Panc1 (cell line): ENCODE measurements at regions not wholly inside any gene's neighbourhood (a gene's known extent, or its start where the extent isn't known, plus 50 kb on each side); places are given as distances from the start of the nearest gene placed in this dataset.

ENCODE experiments used
- ATAC-seq: fragments of 200-7000 bp; cut with Tn5 transposase; 2 replicates; pipeline ENCODE4 v1.9.1; 2020; ENCODE audit warnings: mild to moderate bottlenecking, moderate library complexity
- BruUV-seq: library from RNA; stranded (reverse); fragments of 400-500 nt; replicated peaks from 2 replicates; lab custom pipeline; 2021; lab: Mats Ljungman, UMichigan
- CTCF ChIA-PET: fragments of 300-600 bp; sonication (Branson Sonifier 250); formaldehyde crosslinking; loops from one replicate; lab custom pipeline; 2022; ENCODE audit warnings: antibody characterized with exemption; lab: Charles Lee
- POLR2A ChIA-PET: fragments of 300-600 bp; sonication (Branson Sonifier 250); formaldehyde crosslinking; loops from one replicate; lab custom pipeline; 2022; ENCODE audit warnings: antibody characterized with exemption; lab: Charles Lee
- DNase-seq: peaks from one replicate; pipeline ENCODE4 v3.0.0-alpha.2; 2010; ENCODE audit warnings: low read depth, low spot score
- H3K27ac ChIP-seq: 2 replicates; pipeline ENCODE4 v1.5.1; 2011; ENCODE audit warnings: mild to moderate bottlenecking, low read length, inconsistent platforms
- H3K27me3 ChIP-seq: fragments of 200-500 bp; sonication (Bioruptor generic); 2 replicates; pipeline ENCODE4 v1.6.0; 2014; ENCODE audit warnings: low read length, inconsistent platforms; ENCODE audit not compliant: control insufficient read depth, insufficient read depth
- H3K36me3 ChIP-seq: fragments of 200-500 bp; sonication (Bioruptor generic); 2 replicates; pipeline ENCODE4 v1.5.1; 2014; ENCODE audit warnings: inconsistent platforms, mild to moderate bottlenecking, low read length, moderate library complexity; ENCODE audit not compliant: control insufficient read depth, insufficient read depth
- H3K4me1 ChIP-seq: 2 replicates; pipeline ENCODE4 v1.5.1; 2011; ENCODE audit warnings: inconsistent platforms, mild to moderate bottlenecking, low read length, moderate library complexity; ENCODE audit not compliant: control insufficient read depth, insufficient read depth
- H3K4me3 ChIP-seq, 2 experiments: 2 replicates each; pipeline ENCODE4 v1.5.1; 2011 to 2012; ENCODE audit warnings: low read depth in 2 of 2, low read length in 2 of 2, mild to moderate bottlenecking in 2 of 2, inconsistent platforms in 1 of 2, moderate library complexity in 1 of 2
- H3K9me3 ChIP-seq: fragments of 200-500 bp; sonication (Bioruptor generic); 2 replicates; pipeline ENCODE4 v1.5.1; 2014; ENCODE audit warnings: low read depth, mild to moderate bottlenecking, inconsistent platforms, low read length, moderate library complexity; ENCODE audit not compliant: control insufficient read depth, insufficient read depth
- CTCF ChIP-seq: fragments of 450-650 bp; IDR thresholded peaks from 2 replicates; pipeline ENCODE4 v1.5.1; 2017; ENCODE audit warnings: mild to moderate bottlenecking
- POLR2AphosphoS5 ChIP-seq: IDR thresholded peaks from 2 replicates; pipeline ENCODE4 v1.6.1; 2012; ENCODE audit warnings: mild to moderate bottlenecking, low read depth, low read length, moderate library complexity
- REST ChIP-seq, 2 experiments: IDR thresholded peaks; 2 replicates each; pipeline ENCODE4 v1.6.1; 2011 to 2012; ENCODE audit warnings: low read depth in 2 of 2, control low read depth in 1 of 2, low read length in 1 of 2, mild to moderate bottlenecking in 1 of 2, moderate library complexity in 1 of 2; ENCODE audit not compliant: insufficient read depth in 1 of 2
- SIN3A ChIP-seq: IDR thresholded peaks from 2 replicates; pipeline ENCODE4 v1.6.1; 2012; ENCODE audit warnings: low read depth, mild to moderate bottlenecking, low read length, moderate library complexity, borderline replicate concordance; ENCODE audit not compliant: insufficient read depth
- TCF7L2 ChIP-seq: IDR thresholded peaks from 2 replicates; pipeline ENCODE4 v1.6.1; 2011; ENCODE audit warnings: mild to moderate bottlenecking, low read depth, low read length, inconsistent platforms
- in situ Hi-C: cut with HindIII; loops from 2 replicates; pipeline ENCODE4 v1.10.0; 2016; ENCODE audit warnings: low sequenced_read_pairs, low pct_unique_long_range_greater_than_20kb
- intact Hi-C: fragments of 100-400 bp; cut with micrococcal nuclease; formaldehyde crosslinking; loops from one replicate; pipeline ENCODE4 v1.10.0; 2022; ENCODE audit not compliant: unreplicated experiment

GRCh38 chr2:166676716-166677115 lies 182.7 kb upstream of the SCN7A start:
- Histone ChIP-seq H3K4me3 (no peak overlapping the region), H3K27me3 (no peaks in the 10 kb centered on the region), H3K27ac (no peak overlapping the region), H3K4me1 (no peaks in the 10 kb centered on the region), H3K36me3 (no peaks in the 10 kb centered on the region), H3K9me3 (no peaks in the 10 kb centered on the region)
- TF ChIP-seq POLR2AphosphoS5 (no peak), SIN3A (no peak), REST (IDR thresholded peaks at IDR 0.05; ENCODE audit: insufficient read depth in 1 of 2, low read depth in 2 of 2, low read length in 1 of 2) (no peak), TCF7L2 (no peak)
- ChIA-PET POLR2A (no interaction called here), CTCF (no interaction called here)
- ATAC-seq: no peak
- DNase-seq: no peak
- intact Hi-C loops (no loop called here), in situ Hi-C loops (no loop called here)
- no TSS peak for BruUV-seq

- ChIA-PET CTCF (no interaction called here), POLR2A (no interaction called here)
- TF ChIP-seq CTCF (no peak), SIN3A (no peak), TCF7L2 (no peak), POLR2AphosphoS5 (no peak), REST (IDR thresholded peaks at IDR 0.05; ENCODE audit: insufficient read depth in 1 of 2, low read depth in 2 of 2, low read length in 1 of 2) (no peak)
- in situ Hi-C loops (no loop called here), intact Hi-C loops (no loop called here)
- Histone ChIP-seq H3K27ac (no peak overlapping the region), H3K4me3 (no peak overlapping the region), H3K9me3 (no peaks in the 10 kb centered on the region), H3K4me1 (no peaks in the 10 kb centered on the region), H3K36me3 (no peaks in the 10 kb centered on the region), H3K27me3 (no peaks in the 10 kb centered on the region)
- BruUV-seq: no TSS peak
- ATAC-seq (no peak), DNase-seq (no peak)
These were observed 181.5 kb upstream of the SCN7A start for GRCh38 chr2:166675553-166675952.
